Thyroid gland (tissue), 4 donors: ENCODE measurements at regions not wholly inside any gene's neighbourhood (a gene's known extent, or its start where the extent isn't known, plus 50 kb on each side); places are given as distances from the start of the nearest gene placed in this dataset.

Source experiments
- POLR2A ChIP-seq, 2 donors: fragments of 450-650 bp; IDR thresholded peaks; one replicate each; pipeline ENCODE4 v1.6.1; 2017; ENCODE audit warnings: antibody characterized with exemption in 2 of 2, mild to moderate bottlenecking in 2 of 2, moderate library complexity in 1 of 2
- TF ChIP-seq, protein P1 (sequence below), 6 experiments: fragments of 200-600 bp in 3 of 6; fragments of 450-650 bp in 3 of 6; sonication (generic) in 3 of 6; IDR thresholded peaks; one replicate each; pipeline ENCODE4 v1.5.1; 2016 to 2019; ENCODE audit warnings: antibody characterized with exemption in 6 of 6, mild to moderate bottlenecking in 2 of 6, inconsistent platforms in 1 of 6, moderate library complexity in 1 of 6

DNA sequence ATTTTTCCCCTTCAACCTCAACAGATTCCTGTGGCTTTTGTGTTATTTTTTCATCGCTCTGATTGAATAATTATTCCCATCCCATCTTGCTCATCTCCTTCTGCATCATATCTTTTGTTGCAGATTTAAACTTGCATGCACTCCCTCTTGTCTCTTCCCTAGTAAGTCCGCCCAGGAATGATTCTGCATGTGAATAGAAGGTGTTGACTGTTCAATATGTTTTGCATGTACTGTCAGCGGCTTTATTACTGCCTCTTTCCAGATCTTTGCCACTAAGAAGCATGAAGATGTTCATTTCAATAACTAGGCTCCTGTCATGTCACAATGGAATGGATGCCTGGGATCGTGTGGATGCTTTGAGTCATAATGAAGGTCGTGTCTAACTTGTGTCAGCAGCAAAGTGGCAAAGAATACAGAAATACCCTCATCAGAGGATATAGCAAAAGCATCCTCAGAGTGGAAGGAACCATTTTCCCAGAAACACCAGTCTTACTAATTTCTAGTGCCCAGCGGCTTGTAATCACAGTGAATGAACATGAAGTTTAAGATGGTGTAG is 62.6 kb upstream of the SEM1 start:
- TF ChIP-seq POLR2A (IDR thresholded peaks at IDR 0.05), result no peak
- TF ChIP-seq, protein P1, sequence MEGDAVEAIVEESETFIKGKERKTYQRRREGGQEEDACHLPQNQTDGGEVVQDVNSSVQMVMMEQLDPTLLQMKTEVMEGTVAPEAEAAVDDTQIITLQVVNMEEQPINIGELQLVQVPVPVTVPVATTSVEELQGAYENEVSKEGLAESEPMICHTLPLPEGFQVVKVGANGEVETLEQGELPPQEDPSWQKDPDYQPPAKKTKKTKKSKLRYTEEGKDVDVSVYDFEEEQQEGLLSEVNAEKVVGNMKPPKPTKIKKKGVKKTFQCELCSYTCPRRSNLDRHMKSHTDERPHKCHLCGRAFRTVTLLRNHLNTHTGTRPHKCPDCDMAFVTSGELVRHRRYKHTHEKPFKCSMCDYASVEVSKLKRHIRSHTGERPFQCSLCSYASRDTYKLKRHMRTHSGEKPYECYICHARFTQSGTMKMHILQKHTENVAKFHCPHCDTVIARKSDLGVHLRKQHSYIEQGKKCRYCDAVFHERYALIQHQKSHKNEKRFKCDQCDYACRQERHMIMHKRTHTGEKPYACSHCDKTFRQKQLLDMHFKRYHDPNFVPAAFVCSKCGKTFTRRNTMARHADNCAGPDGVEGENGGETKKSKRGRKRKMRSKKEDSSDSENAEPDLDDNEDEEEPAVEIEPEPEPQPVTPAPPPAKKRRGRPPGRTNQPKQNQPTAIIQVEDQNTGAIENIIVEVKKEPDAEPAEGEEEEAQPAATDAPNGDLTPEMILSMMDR (IDR thresholded peaks at IDR 0.05), result no peak
